Gastrocnemius medialis (tissue), 4 donors: ENCODE measurements at regions not wholly inside any gene's neighbourhood (a gene's known extent, or its start where the extent isn't known, plus 50 kb on each side); places are given as distances from the start of the nearest gene placed in this dataset.

Experiments used
- ATAC-seq, 2 donors: fragments of 150-250 bp; one replicate each; pipeline ENCODE4 v1.9.1; 2016
- DNase-seq, 2 donors: peaks; one replicate each; pipeline ENCODE4 v3.0.0-alpha.2; 2019
- H3K27ac ChIP-seq, 4 donors: fragments of 200-600 bp; sonication (generic); 1 replicate in 1 of 4; 2 replicates in 3 of 4; pipeline ENCODE4 v1.5.1; 2016 to 2018; ENCODE audit warnings: mild to moderate bottlenecking in 2 of 4, moderate library complexity in 1 of 4
- H3K27me3 ChIP-seq, 3 donors: fragments of 200-600 bp; sonication (generic) in 2 of 3; 1 replicate in 1 of 3; 2 replicates in 2 of 3; pipeline versions ENCODE4 v1.5.1 to v1.6.0; 2016 to 2019; ENCODE audit warnings: mild to moderate bottlenecking in 1 of 3, moderate library complexity in 1 of 3
- H3K36me3 ChIP-seq, 2 donors: fragments of 200-600 bp; sonication (generic) in 1 of 2; one replicate each; pipeline ENCODE4 v1.5.1; 2017 to 2018
- H3K4me1 ChIP-seq, 2 donors: fragments of 200-600 bp; sonication (generic) in 1 of 2; one replicate each; pipeline ENCODE4 v1.5.1; 2016 to 2017; ENCODE audit warnings: mild to moderate bottlenecking in 2 of 2
- H3K4me3 ChIP-seq, 4 donors: fragments of 200-600 bp; sonication (generic) in 3 of 4; 1 replicate in 1 of 4; 2 replicates in 3 of 4; pipeline ENCODE4 v1.5.1; 2016 to 2019; ENCODE audit warnings: mild to moderate bottlenecking in 2 of 4
- H3K9me3 ChIP-seq, 3 donors: fragments of 200-600 bp; sonication (generic) in 2 of 3; 1 replicate in 1 of 3; 2 replicates in 2 of 3; pipeline ENCODE4 v1.5.1; 2016 to 2019
- POLR2A ChIP-seq, 2 donors: fragments of 450-650 bp; IDR thresholded peaks; one replicate each; pipeline ENCODE4 v1.6.1; 2017; ENCODE audit warnings: antibody characterized with exemption in 2 of 2, mild to moderate bottlenecking in 2 of 2, moderate library complexity in 2 of 2
- in situ Hi-C, 4 donors: fragments of 200-750 bp; cut with MboI; loops; one replicate each; pipeline versions ENCODE4 v1.15.0 to v1.8.0; 2017; ENCODE audit warnings: low sequenced_read_pairs in 4 of 4
- intact Hi-C: fragments of 100-400 bp; cut with DNase I; formaldehyde crosslinking; loops from one replicate; pipeline ENCODE4 v1.15.1; 2023; ENCODE audit warnings: low total_unique reads
- TF ChIP-seq, protein P1 (sequence below), 5 experiments: fragments of 450-650 bp in 3 of 5; fragments of 200-600 bp in 2 of 5; sonication (generic) in 2 of 5; IDR thresholded peaks in 4 of 5; conservative IDR thresholded peaks in 1 of 5; 1 replicate in 4 of 5; 2 replicates in 1 of 5; pipeline ENCODE4 v1.5.1; 2016 to 2019; ENCODE audit warnings: antibody characterized with exemption in 5 of 5, mild to moderate bottlenecking in 3 of 5, moderate library complexity in 3 of 5

DNA sequence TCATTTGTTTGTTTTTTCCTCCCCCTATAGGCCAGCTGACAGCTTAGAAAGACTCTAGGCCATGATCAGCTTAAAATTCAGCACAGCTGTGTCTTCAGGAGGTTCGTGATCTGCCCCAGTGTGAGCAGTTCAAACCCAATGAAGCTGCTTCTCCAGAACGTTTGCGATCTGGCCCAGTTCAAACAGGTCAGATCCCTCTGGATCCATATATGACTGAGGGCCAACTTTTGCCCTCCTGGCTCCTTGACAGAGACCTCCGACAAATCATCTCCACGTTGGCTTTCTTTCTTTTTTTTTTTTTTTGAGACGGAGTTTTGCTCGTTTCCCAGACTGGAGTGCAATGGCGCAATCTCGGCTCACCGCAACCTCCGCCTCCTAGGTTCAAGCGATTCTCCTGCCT lies 50.2 kb upstream of the ATF7IP2 start:
- no peak overlapping the region for H3K27ac ChIP-seq
- no peak overlapping the region for H3K4me3 ChIP-seq
- TF ChIP-seq POLR2A (IDR thresholded peaks at IDR 0.05) = no peak
- TF ChIP-seq, protein P1, sequence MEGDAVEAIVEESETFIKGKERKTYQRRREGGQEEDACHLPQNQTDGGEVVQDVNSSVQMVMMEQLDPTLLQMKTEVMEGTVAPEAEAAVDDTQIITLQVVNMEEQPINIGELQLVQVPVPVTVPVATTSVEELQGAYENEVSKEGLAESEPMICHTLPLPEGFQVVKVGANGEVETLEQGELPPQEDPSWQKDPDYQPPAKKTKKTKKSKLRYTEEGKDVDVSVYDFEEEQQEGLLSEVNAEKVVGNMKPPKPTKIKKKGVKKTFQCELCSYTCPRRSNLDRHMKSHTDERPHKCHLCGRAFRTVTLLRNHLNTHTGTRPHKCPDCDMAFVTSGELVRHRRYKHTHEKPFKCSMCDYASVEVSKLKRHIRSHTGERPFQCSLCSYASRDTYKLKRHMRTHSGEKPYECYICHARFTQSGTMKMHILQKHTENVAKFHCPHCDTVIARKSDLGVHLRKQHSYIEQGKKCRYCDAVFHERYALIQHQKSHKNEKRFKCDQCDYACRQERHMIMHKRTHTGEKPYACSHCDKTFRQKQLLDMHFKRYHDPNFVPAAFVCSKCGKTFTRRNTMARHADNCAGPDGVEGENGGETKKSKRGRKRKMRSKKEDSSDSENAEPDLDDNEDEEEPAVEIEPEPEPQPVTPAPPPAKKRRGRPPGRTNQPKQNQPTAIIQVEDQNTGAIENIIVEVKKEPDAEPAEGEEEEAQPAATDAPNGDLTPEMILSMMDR (IDR thresholded peaks at IDR 0.05 in 4 of 5, conservative IDR thresholded peaks at IDR 0.05 in 1 of 5) = no peak
- H3K27me3 ChIP-seq = no peaks in the 10 kb centered on the region
- H3K9me3 ChIP-seq = no peaks in the 10 kb centered on the region
- intact Hi-C loops (no loop called here), in situ Hi-C loops (no loop called here)
- DNase-seq (no peak), ATAC-seq (no peak)
- no peaks in the 10 kb centered on the region for H3K4me1 ChIP-seq
- H3K36me3 ChIP-seq = no peaks in the 10 kb centered on the region
